HEK293T (cell line): ENCODE measurements at regions not wholly inside any gene's neighbourhood (a gene's known extent, or its start where the extent isn't known, plus 50 kb on each side); places are given as distances from the start of the nearest gene placed in this dataset.

Experiments used
- BHLHE40 ChIP-seq: fragments of 450-650 bp; IDR thresholded peaks from 2 replicates; pipeline ENCODE4 v1.6.1; 2016; ENCODE audit warnings: mild to moderate bottlenecking, moderate library complexity, borderline replicate concordance
- FOXK2 ChIP-seq: fragments of 450-650 bp; IDR thresholded peaks from 2 replicates; pipeline ENCODE4 v1.6.1; 2016; ENCODE audit warnings: mild to moderate bottlenecking
- L3MBTL2 ChIP-seq: fragments of 450-650 bp; conservative IDR thresholded peaks from 2 replicates; pipeline ENCODE4 v1.6.1; 2016; ENCODE audit warnings: mild to moderate bottlenecking
- NFRKB ChIP-seq: fragments of 450-650 bp; IDR thresholded peaks from 2 replicates; pipeline ENCODE4 v1.6.1; 2016; ENCODE audit warnings: mild to moderate bottlenecking, moderate library complexity
- PKNOX1 ChIP-seq: fragments of 450-650 bp; IDR thresholded peaks from 2 replicates; pipeline ENCODE4 v1.6.1; 2016
- SP1 ChIP-seq: fragments of 450-650 bp; IDR thresholded peaks from 2 replicates; pipeline ENCODE4 v1.6.1; 2017

DNA sequence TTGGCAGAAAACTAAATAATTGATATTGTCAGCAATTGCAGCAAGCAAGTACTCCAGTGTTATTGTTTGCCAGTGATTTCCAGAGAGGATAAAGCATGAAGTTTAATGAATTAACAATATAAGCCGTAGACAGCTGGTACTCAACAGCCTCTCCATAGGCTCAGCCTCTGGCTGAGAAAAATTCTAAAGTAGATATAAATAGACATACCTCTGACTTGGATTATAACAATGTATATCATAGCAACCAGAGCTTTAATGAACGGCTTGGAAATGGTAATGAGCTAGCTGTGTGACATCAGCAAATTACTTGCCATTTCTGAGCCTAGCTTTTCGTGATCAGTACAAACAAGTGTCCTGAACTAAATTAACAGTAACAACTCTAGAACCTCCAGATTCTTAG is 1055.4 kb upstream of the AUTS2 start:
- TF ChIP-seq L3MBTL2 (no peak), NFRKB (no peak), FOXK2 (no peak), PKNOX1 (no peak), BHLHE40 (no peak), SP1 (no peak)
